ENCODE measurements at regions not wholly inside any gene's neighbourhood (a gene's known extent, or its start where the extent isn't known, plus 50 kb on each side); places are given as distances from the start of the nearest gene placed in this dataset.
"Not testable (repeated sequence)": the region's sequence is repeated elsewhere in the genome, so short reads cannot be mapped to it uniquely, and the experiment has no call there.

GRCh38 chr1:104322131-104322530 lies 572.4 kb downstream of the AMY1C start:
- no peak for TF ChIP-seq CTCF (IDR thresholded peaks at IDR 0.05; ENCODE audit: low read depth, low read length)
- H3K4me3 ChIP-seq (replicated peaks in 1 of 2; ENCODE audit: low read depth in 2 of 2, low read length in 2 of 2), result no peak overlapping the region
- DNase-seq (ENCODE audit: low read depth in 2 of 2), result no peak

GRCh38 chr1:104329278-104329677 lies 579.6 kb downstream of the AMY1C start:
- no peak overlapping the region for H3K4me3 ChIP-seq (replicated peaks in 1 of 2; ENCODE audit: low read depth in 2 of 2, low read length in 2 of 2)
- DNase-seq (ENCODE audit: low read depth in 2 of 2), result no peak
- TF ChIP-seq CTCF (IDR thresholded peaks at IDR 0.05; ENCODE audit: low read depth, low read length), result no peak

- no peak for TF ChIP-seq CTCF (IDR thresholded peaks at IDR 0.05; ENCODE audit: low read depth, low read length)
- DNase-seq (ENCODE audit: low read depth in 2 of 2), result no peak
- H3K4me3 ChIP-seq (replicated peaks in 1 of 2; ENCODE audit: low read depth in 2 of 2, low read length in 2 of 2), result no peak overlapping the region
Measured at GRCh38 chr1:104331763-104332162, 582.1 kb downstream of the AMY1C start.

- not testable (repeated sequence) for DNase-seq (ENCODE audit: low read depth in 2 of 2); H3K4me3 ChIP-seq (replicated peaks in 1 of 2; ENCODE audit: low read depth in 2 of 2, low read length in 2 of 2)
Measured at GRCh38 chr1:104337927-104338326, 588.2 kb downstream of the AMY1C start.

- no peak for TF ChIP-seq CTCF (IDR thresholded peaks at IDR 0.05; ENCODE audit: low read depth, low read length)
- DNase-seq (ENCODE audit: low read depth in 2 of 2), result no peak
- H3K4me3 ChIP-seq (replicated peaks in 1 of 2; ENCODE audit: low read depth in 2 of 2, low read length in 2 of 2), result no peak overlapping the region
Measured at GRCh38 chr1:104341944-104342343, 592.2 kb downstream of the AMY1C start.

GRCh38 chr1:104348277-104348676 lies 598.6 kb downstream of the AMY1C start:
- H3K4me3 ChIP-seq (replicated peaks in 1 of 2; ENCODE audit: low read depth in 2 of 2, low read length in 2 of 2), result no peak overlapping the region
- TF ChIP-seq CTCF (IDR thresholded peaks at IDR 0.05; ENCODE audit: low read depth, low read length), result no peak
- no peak for DNase-seq (ENCODE audit: low read depth in 2 of 2)

- no peak for DNase-seq (ENCODE audit: low read depth in 2 of 2)
- no peak overlapping the region for H3K4me3 ChIP-seq (replicated peaks in 1 of 2; ENCODE audit: low read depth in 2 of 2, low read length in 2 of 2)
- TF ChIP-seq CTCF (IDR thresholded peaks at IDR 0.05; ENCODE audit: low read depth, low read length), result no peak
Measured at GRCh38 chr1:104353580-104353979, 603.9 kb downstream of the AMY1C start.

Data from cardiac fibroblast (primary cell).